K562 (cell line): ENCODE measurements at regions not wholly inside any gene's neighbourhood (a gene's known extent, or its start where the extent isn't known, plus 50 kb on each side); places are given as distances from the start of the nearest gene placed in this dataset.

ENCODE experiments used
- ATAC-seq: fragments of 200-7000 bp; cut with Tn5 transposase; 3 replicates; pipeline ENCODE4 v1.9.1; 2020; ENCODE audit warnings: moderate library complexity
- BruUV-seq: library from RNA; stranded (reverse); fragments of 400-500 nt; replicated peaks from 2 replicates; lab custom pipeline; 2021; lab: Mats Ljungman, UMichigan
- CTCF ChIA-PET: fragments of 300-600 bp; formaldehyde crosslinking; extraction: SDS; loops from one replicate; lab custom pipeline; 2021; ENCODE audit warnings: low intra/inter-chr PET ratio; lab: Yijun Ruan, JAX
- POLR2A ChIA-PET: fragments of 300-600, 350-650 bp; sonication (Branson Sonifier 250); formaldehyde crosslinking; extraction: SDS; loops from one replicate; lab custom pipeline; 2021; ENCODE audit warnings: antibody characterized with exemption, inconsistent platforms; lab: Yijun Ruan, JAX
- DNase-seq, 4 experiments: peaks; one replicate each; pipeline versions ENCODE4 v3.0.0 to v3.0.0-alpha.2; 2011 to 2018; ENCODE audit warnings: low spot score in 3 of 4, mixed read lengths in 3 of 4; ENCODE audit errors: extremely low read depth in 1 of 4
- FAIRE-seq: peaks from 2 replicates; lab custom pipeline; 2011; peaks lifted over from hg19 to GRCh38; lab: Jason Lieb, UNC
- H2AFZ ChIP-seq: 2 replicates; pipeline ENCODE4 v1.6.0; 2011; ENCODE audit warnings: low read depth, low read length, control low read depth, inconsistent platforms
- H3K27ac ChIP-seq: fragments of 200-600 bp; 3 replicates; pipeline ENCODE4 v1.8.0; 2011; ENCODE audit warnings: low read depth, mild to moderate bottlenecking, control low read depth, inconsistent platforms, low read length, moderate library complexity, mixed read lengths; ENCODE audit errors: extremely low read depth
- H3K27me3 ChIP-seq, 2 experiments: fragments of 300-600 bp in 1 of 2; 2 replicates in 1 of 2; 3 replicates in 1 of 2; pipeline versions ENCODE4 v1.6.0 to v1.8.0; 2011; ENCODE audit warnings: inconsistent platforms in 2 of 2, low read length in 2 of 2, mild to moderate bottlenecking in 1 of 2, mixed read lengths in 1 of 2, moderate library complexity in 1 of 2; ENCODE audit not compliant: control insufficient read depth in 2 of 2, insufficient read depth in 2 of 2
- H3K36me3 ChIP-seq: fragments of 300-600 bp; 3 replicates; pipeline ENCODE4 v1.8.0; 2011; ENCODE audit warnings: mild to moderate bottlenecking, low read length, inconsistent platforms; ENCODE audit not compliant: control insufficient read depth, insufficient read depth
- H3K4me1 ChIP-seq, 2 experiments: fragments of 200-600 bp in 1 of 2; replicated peaks in 1 of 2; 2 replicates in 1 of 2; 3 replicates in 1 of 2; pipeline versions ENCODE4 v1.5.1 to v1.8.0; 2011; ENCODE audit warnings: inconsistent platforms in 2 of 2, low read length in 2 of 2, mild to moderate bottlenecking in 1 of 2, mixed read lengths in 1 of 2, moderate library complexity in 1 of 2; ENCODE audit not compliant: control insufficient read depth in 2 of 2, insufficient read depth in 2 of 2
- H3K4me2 ChIP-seq: 2 replicates; pipeline ENCODE4 v1.6.1; 2011; ENCODE audit warnings: low read length, control low read depth, inconsistent platforms, mixed read lengths; ENCODE audit not compliant: insufficient read depth
- H3K4me3 ChIP-seq: fragments of 200-600 bp; sonication (generic), shearing (Covaris generic); 2 replicates; pipeline ENCODE4 v1.5.1; 2016; ENCODE audit warnings: control low read depth, inconsistent platforms
- H3K79me2 ChIP-seq: fragments of 200-600 bp; 3 replicates; pipeline ENCODE4 v1.8.0; 2011; ENCODE audit warnings: low read length, inconsistent platforms; ENCODE audit not compliant: control insufficient read depth, insufficient read depth
- H3K9ac ChIP-seq, 2 experiments: 2 replicates each; pipeline versions ENCODE4 v1.6.0 to v1.6.1; 2011; ENCODE audit warnings: low read depth in 2 of 2, low read length in 2 of 2, control low read depth in 1 of 2, inconsistent platforms in 1 of 2, mild to moderate bottlenecking in 1 of 2, mixed read lengths in 1 of 2; ENCODE audit not compliant: insufficient read depth in 1 of 2
- H3K9me1 ChIP-seq: one replicate; pipeline ENCODE4 v1.6.0; 2011; ENCODE audit warnings: inconsistent platforms, mild to moderate bottlenecking, low read length, moderate library complexity; ENCODE audit not compliant: control insufficient read depth, insufficient read depth
- H3K9me3 ChIP-seq: replicated peaks from 2 replicates; pipeline ENCODE4 v1.5.1; 2011; ENCODE audit warnings: low read depth, low read length, inconsistent platforms; ENCODE audit not compliant: control insufficient read depth, insufficient read depth
- H4K20me1 ChIP-seq: replicated peaks from 2 replicates; pipeline ENCODE4 v1.6.1; 2011; ENCODE audit warnings: low read length, inconsistent platforms, mixed read lengths; ENCODE audit not compliant: control insufficient read depth, insufficient read depth
- CEBPG ChIP-seq, 3 experiments: fragments of 200-800 bp in 1 of 3; sonication (Bioruptor generic) in 1 of 3; sonication (generic) in 1 of 3; formaldehyde crosslinking in 1 of 3; IDR thresholded peaks in 2 of 3; conservative IDR thresholded peaks in 1 of 3; 2 replicates each; pipeline versions ENCODE4 v1.6.1 to v1.8.0; 2016 to 2022; ENCODE audit warnings: missing compliant biosample characterization in 2 of 3, missing genetic modification characterization in 2 of 3, mild to moderate bottlenecking in 1 of 3, missing genetic modification reagents in 1 of 3
- DIDO1 ChIP-seq: fragments of 450-650 bp; IDR thresholded peaks from 2 replicates; pipeline ENCODE4 v1.6.1; 2016; ENCODE audit warnings: low read depth, missing biosample characterization, missing genetic modification characterization
- ETV6 ChIP-seq, 3 experiments: fragments of 150-350 bp in 1 of 3; sonication (generic) in 1 of 3; formaldehyde crosslinking in 1 of 3; IDR thresholded peaks; 2 replicates each; pipeline versions ENCODE4 v1.6.1 to v1.8.0; 2014 to 2022; ENCODE audit warnings: borderline replicate concordance in 2 of 3, low read depth in 2 of 3, antibody characterized with exemption in 1 of 3, low read length in 1 of 3, mild to moderate bottlenecking in 1 of 3, missing genetic modification reagents in 1 of 3
- POLR2G ChIP-seq: fragments of 200-400 bp; formaldehyde crosslinking; IDR thresholded peaks from 2 replicates; pipeline ENCODE4 v1.6.1; 2017; ENCODE audit warnings: low read depth, mild to moderate bottlenecking, antibody characterized with exemption, low read length, moderate library complexity
- STAG1 ChIP-seq: sonication (generic); formaldehyde crosslinking; IDR thresholded peaks from 2 replicates; pipeline ENCODE4 v1.5.0; 2020; ENCODE audit warnings: missing genetic modification reagents, borderline replicate concordance
- ZNF217 ChIP-seq: sonication (generic); formaldehyde crosslinking; IDR thresholded peaks from 2 replicates; pipeline ENCODE4 v1.8.0; 2022; ENCODE audit warnings: mild to moderate bottlenecking, missing genetic modification reagents
- ZNF316 ChIP-seq: fragments of 450-650 bp; IDR thresholded peaks from 2 replicates; pipeline ENCODE4 v1.6.1; 2016
- ZNF445 ChIP-seq: fragments of 250-450 bp; sonication (Bioruptor Pico); IDR thresholded peaks from 2 replicates; pipeline ENCODE4 v1.4.0; 2020; ENCODE audit warnings: low read depth, mild to moderate bottlenecking, moderate library complexity
- WGBS: fragments of 100-300 bp; shearing (Covaris generic); methylation state at CpG from one replicate; pipeline ENCODE4 v1.1.6; 2016; ENCODE audit warnings: low coverage, mixed read lengths; ENCODE audit not compliant: insufficient coverage; ENCODE audit errors: missing lambda C conversion rate; 5-methylcytosine and 5-hydroxymethylcytosine counted together
- in situ Hi-C: fragments of 300-500 bp; cut with MboI; formaldehyde crosslinking; loops from 4 replicates; pipeline ENCODE4 v1.15.0; 2018; ENCODE audit warnings: inconsistent platforms, mixed read lengths
- intact Hi-C: fragments of 100-400 bp; cut with micrococcal nuclease; formaldehyde crosslinking; loops from 2 replicates; pipeline ENCODE4 v1.14.2; 2022

GRCh38 chr12:29908157-29908556, 124.4 kb upstream of the TMTC1 start:
- no peak overlapping the region for H3K4me3 ChIP-seq
- intact Hi-C loops (no loop called here), in situ Hi-C loops (no loop called here)
- no peak overlapping the region for H2AFZ ChIP-seq
- H3K27ac ChIP-seq = no peak overlapping the region
- FAIRE-seq = no peak
- H3K27me3 ChIP-seq = no peaks in the 10 kb centered on the region
- WGBS = 0% methylated on average over 1 of the region's 1 CpG
- no peak overlapping the region for H3K4me2 ChIP-seq
- ChIA-PET CTCF (no interaction called here), POLR2A (no interaction called here)
- H3K9me1 ChIP-seq = no peaks in the 10 kb centered on the region
- ATAC-seq = no peak
- H3K79me2 ChIP-seq = no peaks in the 10 kb centered on the region
- no peak for DNase-seq
- H4K20me1 ChIP-seq = no peaks in the 10 kb centered on the region
- BruUV-seq = no TSS peak
- H3K9me3 ChIP-seq = no peaks in the 10 kb centered on the region
- H3K9ac ChIP-seq = no peak overlapping the region
- H3K36me3 ChIP-seq = no peaks in the 10 kb centered on the region
- no peaks in the 10 kb centered on the region for H3K4me1 ChIP-seq
- TF ChIP-seq DIDO1 (tag) (no peak), ZNF445 (CRISPR knock-in tag) (no peak), CEBPG (CRISPR knock-in tag; IDR thresholded peaks at IDR 0.05) (no peak), CEBPG (tag; conservative IDR thresholded peaks at IDR 0.05 in 1 of 2, IDR thresholded peaks at IDR 0.05 in 1 of 2) (no peak), STAG1 (CRISPR knock-in tag) (no peak), POLR2G (no peak), ETV6 (IDR thresholded peaks at IDR 0.05; ENCODE audit: borderline replicate concordance in 1 of 2, low read depth in 2 of 2, low read length in 1 of 2) (no peak), ETV6 (CRISPR knock-in tag; IDR thresholded peaks at IDR 0.05; ENCODE audit: borderline replicate concordance) (no peak), ZNF316 (peak; percentile 42; the same call in 1 of the 2 replicates), ZNF217 (CRISPR knock-in tag) (no peak)
